ENCODE measurements at regions not wholly inside any gene's neighbourhood (a gene's known extent, or its start where the extent isn't known, plus 50 kb on each side); places are given as distances from the start of the nearest gene placed in this dataset.

GRCh38 chr21:36551731-36552433 lies 72.0 kb upstream of the CLDN14 start:
- 30 to 39% methylated on average over 10 of the region's 10 CpGs for WGBS, 2 donors
- DNase-seq (ENCODE audit: low spot score in 2 of 2) = no peak
- TF ChIP-seq CTCF (IDR thresholded peaks at IDR 0.05) (no peak), POLR2A (IDR thresholded peaks at IDR 0.05) (no peak)
- H3K4me3 ChIP-seq (ENCODE audit: low read depth, poor library complexity, severe bottlenecking) = no peak overlapping the region
- intact Hi-C loops (cut with DNase I; ENCODE audit: low total_unique reads) = no loop called here

- no peak overlapping the region for H3K4me3 ChIP-seq (ENCODE audit: low read depth, poor library complexity, severe bottlenecking)
- no peak for TF ChIP-seq POLR2A (IDR thresholded peaks at IDR 0.05)
- no peak for TF ChIP-seq CTCF (IDR thresholded peaks at IDR 0.05)
- no peak for DNase-seq (ENCODE audit: low spot score in 2 of 2)
- intact Hi-C loops (cut with DNase I; ENCODE audit: low total_unique reads) = no loop called here
These were observed 72.5 kb upstream of the CLDN14 start for GRCh38 chr21:36552434-36552785.

- no peak for DNase-seq (ENCODE audit: low spot score in 2 of 2)
- TF ChIP-seq CTCF (IDR thresholded peaks at IDR 0.05) (no peak), POLR2A (IDR thresholded peaks at IDR 0.05) (no peak)
- H3K4me3 ChIP-seq (ENCODE audit: low read depth, poor library complexity, severe bottlenecking) = no peak overlapping the region
- intact Hi-C loops (cut with DNase I; ENCODE audit: low total_unique reads) = no loop called here
- 91% methylated on average over 6 of the region's 6 CpGs for WGBS, 2 donors
These were observed 73.5 kb upstream of the CLDN14 start for GRCh38 chr21:36553406-36553805.

GRCh38 chr21:36554411-36555157 lies 74.7 kb upstream of the CLDN14 start:
- TF ChIP-seq POLR2A (IDR thresholded peaks at IDR 0.05) = no peak
- no peak for TF ChIP-seq CTCF (IDR thresholded peaks at IDR 0.05)
- H3K4me3 ChIP-seq (ENCODE audit: low read depth, poor library complexity, severe bottlenecking) = no peak overlapping the region
- WGBS, 2 donors = 78 to 79% methylated on average over 15 of the region's 15 CpGs
- DNase-seq (ENCODE audit: low spot score in 2 of 2) = no peak
- intact Hi-C loops (cut with DNase I; ENCODE audit: low total_unique reads) = no loop called here

GRCh38 chr21:36555199-36555800 lies 75.4 kb upstream of the CLDN14 start:
- DNase-seq (ENCODE audit: low spot score in 2 of 2) = no peak
- TF ChIP-seq CTCF (IDR thresholded peaks at IDR 0.05) (no peak), POLR2A (IDR thresholded peaks at IDR 0.05) (no peak)
- intact Hi-C loops (cut with DNase I; ENCODE audit: low total_unique reads) = no loop called here
- no peak overlapping the region for H3K4me3 ChIP-seq (ENCODE audit: low read depth, poor library complexity, severe bottlenecking)
- 57 to 62% methylated on average over 16 of the region's 16 CpGs for WGBS, 2 donors
